Smooth muscle cell (in vitro differentiated cells): ENCODE measurements at regions not wholly inside any gene's neighbourhood (a gene's known extent, or its start where the extent isn't known, plus 50 kb on each side); places are given as distances from the start of the nearest gene placed in this dataset.

Experiments used
- DNase-seq: peaks from one replicate; lab custom pipeline; 2025; ENCODE audit not compliant: unreplicated experiment; lab: John Stamatoyannopoulos, UW
- H2AFZ ChIP-seq: fragments of 200-600 bp; sonication (generic); 2 replicates; pipeline ENCODE4 v1.6.0; 2016; ENCODE audit warnings: antibody characterized with exemption, low read depth, mild to moderate bottlenecking
- H3F3A ChIP-seq: fragments of 200-600 bp; sonication (generic); 2 replicates; pipeline ENCODE4 v1.6.0; 2017; ENCODE audit warnings: antibody characterized with exemption, low read depth
- H3K27ac ChIP-seq: fragments of 200-600 bp; sonication (generic); 2 replicates; pipeline ENCODE4 v1.5.1; 2016; ENCODE audit warnings: low read depth, mild to moderate bottlenecking
- H3K27me3 ChIP-seq: fragments of 200-600 bp; sonication (generic); 2 replicates; pipeline ENCODE4 v1.6.1; 2016; ENCODE audit warnings: low read depth, mild to moderate bottlenecking
- H3K36me3 ChIP-seq: fragments of 200-600 bp; sonication (generic); 2 replicates; pipeline ENCODE4 v1.5.1; 2016; ENCODE audit warnings: low read depth
- H3K4me1 ChIP-seq: fragments of 200-600 bp; sonication (generic); 2 replicates; pipeline ENCODE4 v1.5.1; 2016; ENCODE audit warnings: low read depth
- H3K4me2 ChIP-seq: fragments of 200-600 bp; sonication (generic); 2 replicates; pipeline ENCODE4 v1.6.0; 2016; ENCODE audit warnings: mild to moderate bottlenecking
- H3K4me3 ChIP-seq: fragments of 200-600 bp; sonication (generic); 2 replicates; pipeline ENCODE4 v1.5.1; 2016; ENCODE audit warnings: mild to moderate bottlenecking
- H3K79me2 ChIP-seq: fragments of 200-600 bp; sonication (generic); 2 replicates; pipeline ENCODE4 v1.6.0; 2016; ENCODE audit warnings: low read depth, mild to moderate bottlenecking
- H3K9ac ChIP-seq: fragments of 200-600 bp; sonication (generic); 2 replicates; pipeline ENCODE4 v1.6.0; 2016; ENCODE audit warnings: low read depth
- H3K9me3 ChIP-seq: fragments of 200-600 bp; sonication (generic); replicated peaks from 2 replicates; pipeline ENCODE4 v1.5.1; 2016; ENCODE audit warnings: low read depth
- H4K20me1 ChIP-seq: fragments of 200-600 bp; sonication (generic); 2 replicates; pipeline ENCODE4 v1.6.0; 2016; ENCODE audit warnings: low read depth
- WGBS: methylation state at CpG from one replicate; pipeline ENCODE4 v1.1.7; 2016; ENCODE audit warnings: low lambda C conversion rate; 5-methylcytosine and 5-hydroxymethylcytosine counted together
- TF ChIP-seq, protein P1 (sequence below): fragments of 200-600 bp; sonication (generic); IDR thresholded peaks from 2 replicates; pipeline ENCODE4 v1.5.1; 2017; ENCODE audit warnings: borderline replicate concordance, mild to moderate bottlenecking, antibody characterized with exemption; ENCODE audit not compliant: insufficient read depth, poor library complexity, severe bottlenecking

DNA sequence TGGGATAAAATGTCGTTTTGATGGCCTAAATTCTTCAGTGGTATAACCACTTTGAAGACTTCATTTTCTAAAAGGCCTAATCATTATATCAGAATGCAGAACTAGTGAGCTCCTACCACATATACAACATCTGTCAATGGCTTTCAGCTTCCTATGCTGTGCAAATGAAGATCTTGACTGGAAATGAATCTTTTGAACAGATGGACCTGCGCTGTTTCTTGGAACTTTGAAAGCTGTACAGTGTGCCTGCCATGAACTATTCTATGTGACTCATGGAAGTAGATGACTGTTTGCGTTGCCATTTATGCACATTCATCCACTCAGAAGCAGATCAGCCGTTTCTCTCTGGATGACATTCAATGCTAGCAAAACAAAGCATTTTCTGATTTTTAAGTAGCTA lies 542.2 kb upstream of the USP15 start:
- 76% methylated on average over 4 of the region's 4 CpGs for WGBS

DNA sequence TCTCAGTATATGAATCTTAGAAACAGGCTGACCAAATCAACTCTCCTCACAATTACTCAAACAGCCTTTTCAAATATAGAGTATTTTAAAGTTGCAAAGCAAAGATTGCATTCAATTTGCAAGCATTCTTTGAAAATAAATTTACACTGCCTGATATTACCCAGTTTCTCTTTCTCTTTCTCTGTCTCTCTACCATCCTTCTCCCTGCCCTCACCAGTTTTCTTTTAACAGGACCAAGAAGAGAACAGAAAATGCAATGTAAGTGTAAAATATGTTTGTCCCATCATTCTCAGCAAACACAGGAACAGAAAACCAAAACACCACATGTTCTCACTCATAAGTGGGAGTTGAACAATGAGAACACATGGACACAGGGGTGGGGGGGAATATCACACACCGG lies 520.3 kb upstream of the USP15 start:
- no peaks in the 10 kb centered on the region for H3F3A ChIP-seq
- no peaks in the 10 kb centered on the region for H4K20me1 ChIP-seq
- H3K9me3 ChIP-seq, result no peaks in the 10 kb centered on the region
- H3K27me3 ChIP-seq, result no peaks in the 10 kb centered on the region
- no peaks in the 10 kb centered on the region for H3K4me1 ChIP-seq
- H2AFZ ChIP-seq, result no peak overlapping the region
- TF ChIP-seq, protein P1, sequence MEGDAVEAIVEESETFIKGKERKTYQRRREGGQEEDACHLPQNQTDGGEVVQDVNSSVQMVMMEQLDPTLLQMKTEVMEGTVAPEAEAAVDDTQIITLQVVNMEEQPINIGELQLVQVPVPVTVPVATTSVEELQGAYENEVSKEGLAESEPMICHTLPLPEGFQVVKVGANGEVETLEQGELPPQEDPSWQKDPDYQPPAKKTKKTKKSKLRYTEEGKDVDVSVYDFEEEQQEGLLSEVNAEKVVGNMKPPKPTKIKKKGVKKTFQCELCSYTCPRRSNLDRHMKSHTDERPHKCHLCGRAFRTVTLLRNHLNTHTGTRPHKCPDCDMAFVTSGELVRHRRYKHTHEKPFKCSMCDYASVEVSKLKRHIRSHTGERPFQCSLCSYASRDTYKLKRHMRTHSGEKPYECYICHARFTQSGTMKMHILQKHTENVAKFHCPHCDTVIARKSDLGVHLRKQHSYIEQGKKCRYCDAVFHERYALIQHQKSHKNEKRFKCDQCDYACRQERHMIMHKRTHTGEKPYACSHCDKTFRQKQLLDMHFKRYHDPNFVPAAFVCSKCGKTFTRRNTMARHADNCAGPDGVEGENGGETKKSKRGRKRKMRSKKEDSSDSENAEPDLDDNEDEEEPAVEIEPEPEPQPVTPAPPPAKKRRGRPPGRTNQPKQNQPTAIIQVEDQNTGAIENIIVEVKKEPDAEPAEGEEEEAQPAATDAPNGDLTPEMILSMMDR, result no peak
- no peaks in the 10 kb centered on the region for H3K36me3 ChIP-seq
- DNase-seq, result no peak
- WGBS, result 90% methylated on average over 1 of the region's 1 CpG
- H3K79me2 ChIP-seq, result no peaks in the 10 kb centered on the region
- H3K4me3 ChIP-seq, result no peak overlapping the region
- no peak overlapping the region for H3K9ac ChIP-seq
- no peak overlapping the region for H3K4me2 ChIP-seq
- no peak overlapping the region for H3K27ac ChIP-seq

More for the DNA sequence above, 542.2 kb upstream of the USP15 start:
- Histone ChIP-seq H3K27ac (no peak overlapping the region), H2AFZ (no peak overlapping the region), H3K9ac (no peak overlapping the region), H3K9me3 (no peaks in the 10 kb centered on the region), H3F3A (no peaks in the 10 kb centered on the region), H3K36me3 (no peaks in the 10 kb centered on the region), H3K27me3 (no peaks in the 10 kb centered on the region), H3K4me2 (no peak overlapping the region), H3K4me1 (no peaks in the 10 kb centered on the region), H4K20me1 (no peaks in the 10 kb centered on the region), H3K4me3 (no peak overlapping the region), H3K79me2 (no peaks in the 10 kb centered on the region)
- TF ChIP-seq, protein P1, result no peak
- no peak for DNase-seq

- no peaks in the 10 kb centered on the region for H3F3A ChIP-seq
- no peaks in the 10 kb centered on the region for H3K27me3 ChIP-seq
- TF ChIP-seq, protein P1, result no peak
- H3K36me3 ChIP-seq, result no peaks in the 10 kb centered on the region
- no peak overlapping the region for H3K4me2 ChIP-seq
- no peaks in the 10 kb centered on the region for H4K20me1 ChIP-seq
- H3K4me3 ChIP-seq, result no peak overlapping the region
- no peak overlapping the region for H3K27ac ChIP-seq
- no peak for DNase-seq
- 88% methylated on average over 1 of the region's 1 CpG for WGBS
- no peaks in the 10 kb centered on the region for H3K9me3 ChIP-seq
- H3K4me1 ChIP-seq, result no peaks in the 10 kb centered on the region
- no peak overlapping the region for H3K9ac ChIP-seq
- H2AFZ ChIP-seq, result no peak overlapping the region
- no peaks in the 10 kb centered on the region for H3K79me2 ChIP-seq
These were observed 509.6 kb upstream of the USP15 start for GRCh38 chr12:61750604-61751003.

DNA sequence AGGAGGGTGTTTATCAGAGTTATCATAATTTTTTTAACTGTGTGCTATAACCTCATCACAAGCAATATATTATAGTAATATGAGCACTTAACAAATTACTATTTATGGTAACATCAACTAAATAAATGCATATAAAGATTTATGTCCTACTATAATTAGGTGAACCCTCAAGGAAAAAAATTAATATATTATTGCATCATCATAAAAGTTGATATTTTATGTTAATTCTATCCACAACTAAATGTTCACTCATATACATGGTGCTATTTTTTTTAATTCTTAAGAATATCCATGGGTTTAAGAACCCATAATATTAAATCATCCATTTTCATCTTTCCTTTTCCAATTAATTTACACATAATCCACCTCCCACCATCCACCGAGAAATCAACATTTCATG lies 506.0 kb upstream of the USP15 start:
- no peak overlapping the region for H3K9ac ChIP-seq
- no peak overlapping the region for H2AFZ ChIP-seq
- H3K4me3 ChIP-seq, result no peak overlapping the region
- H3K27ac ChIP-seq, result no peak overlapping the region
- no peaks in the 10 kb centered on the region for H3K4me1 ChIP-seq
- no peaks in the 10 kb centered on the region for H3K9me3 ChIP-seq
- H3K27me3 ChIP-seq, result no peaks in the 10 kb centered on the region
- H3K36me3 ChIP-seq, result no peaks in the 10 kb centered on the region
- no peaks in the 10 kb centered on the region for H3K79me2 ChIP-seq
- DNase-seq, result no peak
- H3K4me2 ChIP-seq, result no peak overlapping the region
- no peaks in the 10 kb centered on the region for H4K20me1 ChIP-seq
- 100% methylated on average over 1 of the region's 1 CpG for WGBS
- peaks cover 8% of the 10 kb centered on the region for H3F3A ChIP-seq
- TF ChIP-seq, protein P1, result no peak
